HG03066 (cell line): ENCODE measurements at regions not wholly inside any gene's neighbourhood (a gene's known extent, or its start where the extent isn't known, plus 50 kb on each side); places are given as distances from the start of the nearest gene placed in this dataset.

Experiments
- ATAC-seq: cut with Tn5 transposase; IDR thresholded peaks from one replicate; pipeline ENCODE4 v1.9.1; 2021; ENCODE audit warnings: low read depth; ENCODE audit not compliant: unreplicated experiment

GRCh38 chr4:138964716-138965426, 50.7 kb upstream of the NOCT start:
- ATAC-seq, result no peak

- ATAC-seq, result no peak
Observed at GRCh38 chr4:138963412-138963811, 52.2 kb upstream of the NOCT start.

- ATAC-seq, result no peak
Observed at GRCh38 chr4:138961664-138962063, 53.9 kb upstream of the NOCT start.

GRCh38 chr4:138961129-138961528, 54.5 kb upstream of the NOCT start:
- no peak for ATAC-seq

DNA sequence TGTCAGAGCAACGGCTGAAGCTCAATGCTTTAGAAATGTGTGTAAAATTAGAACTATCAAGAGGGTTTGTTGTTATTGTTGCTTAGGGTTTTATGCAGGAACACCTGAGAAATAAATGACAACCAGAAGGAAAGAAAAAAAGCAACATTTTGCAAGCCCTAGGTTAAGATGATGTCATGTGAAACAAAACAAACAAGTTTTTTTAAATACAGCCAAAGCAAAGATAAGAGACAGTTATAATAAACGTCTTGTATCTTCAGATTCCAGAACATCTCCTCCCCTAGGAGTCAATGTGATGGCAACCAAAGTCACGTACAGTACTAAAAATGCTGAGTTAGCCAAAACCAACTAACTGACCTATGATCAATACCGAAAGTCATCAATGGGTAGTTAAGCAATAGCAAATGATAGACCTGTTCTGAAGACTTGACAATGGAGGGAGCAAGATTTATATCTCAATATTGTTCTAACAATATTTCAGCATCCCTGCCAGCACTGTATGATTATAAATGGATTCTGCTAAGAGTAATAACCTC, 55.3 kb upstream of the NOCT start:
- no peak for ATAC-seq

GRCh38 chr4:138959097-138959815, 56.3 kb upstream of the NOCT start:
- no peak for ATAC-seq

GRCh38 chr4:138958519-138958918, 57.1 kb upstream of the NOCT start:
- no peak for ATAC-seq

DNA sequence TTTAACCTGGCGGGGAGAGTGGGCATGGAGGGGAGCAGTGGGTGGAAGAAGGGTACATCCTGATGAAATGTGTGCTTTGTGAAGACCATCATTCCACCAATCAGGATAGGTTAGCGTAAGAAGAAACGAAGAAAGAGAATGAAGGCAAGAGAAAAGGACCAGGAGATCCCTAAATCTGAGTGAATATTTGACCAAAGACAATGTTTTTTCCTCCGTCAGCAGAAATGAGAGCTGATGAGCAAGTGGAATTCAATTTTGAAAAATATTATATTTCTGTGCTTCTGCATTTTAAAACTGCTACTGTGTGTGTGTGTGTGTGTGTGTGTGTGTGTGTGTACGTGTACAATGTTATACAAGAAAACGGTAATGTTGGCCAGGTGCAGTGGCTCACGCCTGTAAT, 58.3 kb upstream of the NOCT start:
- no peak for ATAC-seq

DNA sequence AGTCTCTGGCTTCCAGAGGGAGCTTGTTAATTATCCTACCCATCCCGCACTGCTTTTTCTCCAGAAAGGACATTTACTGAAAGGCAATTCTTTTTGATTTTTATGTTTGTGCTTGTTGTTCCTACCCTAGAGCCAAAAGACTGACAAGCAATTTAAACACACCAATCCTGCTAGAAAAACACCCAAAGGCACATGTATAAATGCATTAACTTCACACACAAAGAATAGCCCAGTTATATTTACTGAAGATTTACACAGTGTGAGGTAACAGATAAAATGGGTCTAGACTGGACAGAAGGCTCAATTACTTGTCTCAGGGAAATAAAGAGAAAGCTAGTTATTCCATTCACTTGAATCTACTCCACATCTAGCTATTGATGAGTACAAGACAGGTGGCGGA, 61.2 kb upstream of the NOCT start:
- no peak for ATAC-seq

- no peak for ATAC-seq
Observed at GRCh38 chr4:138953961-138954371, 61.6 kb upstream of the NOCT start.

DNA sequence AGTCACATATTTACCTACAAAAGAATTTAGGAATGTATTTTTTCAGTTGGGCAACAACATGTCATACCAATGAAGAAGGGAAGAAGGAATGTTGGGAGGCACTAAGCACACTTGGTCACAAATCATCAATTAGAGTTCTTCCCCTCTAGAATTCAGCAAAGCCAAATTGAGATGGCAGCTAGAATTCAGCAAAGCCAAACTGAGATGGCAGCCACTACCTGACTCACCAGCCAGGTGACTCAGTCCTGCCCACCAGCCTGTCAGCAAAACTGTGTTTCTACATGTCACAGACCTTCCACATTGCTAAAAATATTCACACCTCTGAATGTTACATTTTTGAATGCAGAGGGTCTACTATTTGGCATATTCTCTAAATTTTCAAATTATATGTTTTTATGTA, 63.2 kb upstream of the NOCT start:
- no peak for ATAC-seq

DNA sequence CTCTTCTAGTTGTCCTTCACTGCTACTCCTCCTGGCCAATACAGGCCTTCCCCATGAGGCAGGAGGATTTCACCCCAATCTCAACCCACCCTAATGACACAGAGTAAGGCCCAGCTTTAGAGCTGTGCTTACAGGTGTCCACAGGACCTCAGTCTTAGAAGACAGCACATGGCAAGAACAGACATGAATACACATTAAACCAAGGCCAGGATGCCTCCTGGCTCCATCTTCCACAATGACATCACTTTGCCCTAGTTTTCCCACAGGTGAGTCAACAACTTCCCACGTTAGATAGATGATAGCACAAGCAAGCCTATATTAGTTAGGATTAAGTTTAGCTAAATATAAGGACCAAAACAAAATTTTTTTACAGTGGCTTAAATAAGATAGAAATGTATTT, 63.8 kb upstream of the NOCT start:
- no peak for ATAC-seq

GRCh38 chr4:138949866-138950265, 65.7 kb upstream of the NOCT start:
- no peak for ATAC-seq

DNA sequence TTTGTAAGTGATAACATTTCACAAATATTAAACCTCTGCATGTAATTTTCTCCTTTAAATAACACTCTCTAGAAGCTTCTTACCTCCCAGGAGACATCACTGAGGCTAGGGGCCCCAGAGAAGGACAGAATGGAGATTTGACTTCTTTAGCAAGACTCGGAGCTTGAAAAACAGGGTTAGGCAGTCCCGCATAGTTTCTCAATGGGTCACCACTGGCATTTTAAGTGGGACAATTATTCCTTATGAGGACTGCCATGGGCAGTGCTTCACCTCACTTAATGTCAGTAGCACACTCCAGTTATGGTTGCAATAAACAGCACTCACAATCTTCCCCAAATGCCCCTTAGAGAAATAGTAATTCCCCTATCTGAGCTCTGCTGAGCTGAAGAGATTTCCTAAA, 66.7 kb upstream of the NOCT start:
- no peak for ATAC-seq

DNA sequence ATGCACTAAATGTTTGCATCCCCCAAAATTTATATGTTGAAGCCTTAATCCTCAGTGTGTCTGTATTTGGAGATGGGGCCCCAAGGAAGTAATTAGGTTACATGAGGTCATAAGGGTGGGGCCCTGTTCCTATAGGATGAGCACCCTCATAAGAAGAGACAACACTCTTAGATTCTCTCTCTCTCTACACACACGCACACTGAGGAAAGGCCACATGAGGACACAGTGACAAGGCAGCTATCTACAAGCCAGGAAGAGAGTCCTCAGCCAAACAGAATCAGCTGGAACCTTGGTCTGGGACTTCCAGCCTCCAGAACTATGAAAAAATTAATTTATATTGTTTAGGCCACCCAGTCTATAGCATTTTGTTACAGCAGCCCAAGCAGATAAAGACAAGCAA, 69.3 kb upstream of the NOCT start:
- ATAC-seq, result no peak

- ATAC-seq, result no peak
Observed at GRCh38 chr4:138945840-138946239, 69.7 kb upstream of the NOCT start.

DNA sequence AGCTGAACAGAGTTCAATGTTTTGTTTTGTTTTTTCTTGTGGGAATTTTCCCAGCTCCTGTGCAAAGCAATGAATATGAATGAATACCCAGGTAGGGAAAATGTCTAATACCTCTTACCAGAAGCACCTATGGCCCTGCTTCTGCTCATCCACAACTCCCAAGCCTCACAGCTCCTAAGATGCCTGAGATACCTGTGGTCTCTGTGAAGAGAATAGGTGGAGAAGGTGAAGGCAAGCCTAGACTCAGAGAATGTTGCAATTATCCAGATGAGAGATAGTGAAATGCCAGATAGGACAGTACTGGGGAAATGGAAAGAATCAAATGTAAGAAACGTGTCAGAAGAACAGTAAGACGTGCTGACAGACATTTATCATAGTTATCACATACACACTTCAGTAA, 70.2 kb upstream of the NOCT start:
- ATAC-seq, result no peak

GRCh38 chr4:138943893-138944292, 71.7 kb upstream of the NOCT start:
- no peak for ATAC-seq

- ATAC-seq, result no peak
Observed at GRCh38 chr4:138941037-138941436, 74.5 kb upstream of the NOCT start.

DNA sequence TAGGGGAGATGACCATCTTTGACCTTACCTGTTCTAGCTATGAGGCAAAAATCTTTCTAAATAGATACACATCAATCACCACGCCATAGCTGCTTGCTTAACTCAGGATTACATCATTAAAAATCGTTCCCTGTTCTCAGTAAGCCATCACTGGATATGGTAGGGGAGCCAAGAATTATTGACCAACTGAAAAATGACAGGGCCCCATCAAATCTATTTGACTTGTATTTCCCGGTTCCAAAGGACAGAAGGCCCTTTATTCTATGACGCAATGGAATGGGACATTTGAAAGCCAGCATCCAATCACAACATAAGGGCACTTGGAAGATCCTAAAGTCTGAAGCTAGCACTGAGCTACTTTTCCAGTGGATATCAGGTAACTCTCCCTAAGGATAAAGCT, 75.6 kb upstream of the NOCT start:
- no peak for ATAC-seq

DNA sequence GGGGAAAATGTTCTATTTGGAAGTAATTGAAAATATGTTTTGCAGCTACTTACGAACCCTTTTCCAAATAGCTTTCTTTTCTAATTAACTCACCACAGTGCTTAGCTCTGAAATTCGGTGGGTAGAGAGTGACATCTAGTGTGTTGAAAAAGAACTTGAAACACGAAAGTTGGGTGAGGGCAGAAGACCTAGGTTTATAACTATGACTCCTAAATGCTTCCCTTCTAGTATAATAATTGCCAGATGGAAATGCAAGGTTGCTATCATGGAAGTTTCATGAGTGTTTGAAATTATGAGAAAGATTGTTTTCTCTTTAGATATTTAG, 77.3 kb upstream of the NOCT start:
- no peak for ATAC-seq

GRCh38 chr4:138935135-138935807, 80.3 kb upstream of the NOCT start:
- ATAC-seq, result no peak
